Esophagus squamous epithelium (tissue), 5 donors: ENCODE measurements at regions not wholly inside any gene's neighbourhood (a gene's known extent, or its start where the extent isn't known, plus 50 kb on each side); places are given as distances from the start of the nearest gene placed in this dataset.

Experiments
- DNase-seq: peaks from one replicate; lab custom pipeline; 2025; lab: John Stamatoyannopoulos, UW
- H3K27ac ChIP-seq, 4 donors: fragments of 200-600 bp; sonication (generic); one replicate each; pipeline ENCODE4 v1.5.1; 2016 to 2019; ENCODE audit warnings: mild to moderate bottlenecking in 1 of 4
- H3K27me3 ChIP-seq, 4 donors: fragments of 200-600 bp; sonication (generic); 1 replicate in 3 of 4; 2 replicates in 1 of 4; pipeline versions ENCODE4 v1.5.1 to v1.6.0; 2017 to 2021; ENCODE audit warnings: antibody characterized with exemption in 1 of 4
- H3K36me3 ChIP-seq, 3 donors: fragments of 200-600 bp; sonication (generic); one replicate each; pipeline ENCODE4 v1.5.1; 2016 to 2019
- H3K4me1 ChIP-seq, 3 donors: fragments of 200-600 bp; sonication (generic); one replicate each; pipeline ENCODE4 v1.5.1; 2017 to 2019
- H3K4me3 ChIP-seq, 4 donors: fragments of 200-600 bp; sonication (generic); 1 replicate in 3 of 4; 2 replicates in 1 of 4; pipeline ENCODE4 v1.5.1; 2016 to 2019; ENCODE audit warnings: mild to moderate bottlenecking in 2 of 4, moderate library complexity in 1 of 4
- H3K9me3 ChIP-seq, 3 donors: fragments of 200-600 bp; sonication (generic); one replicate each; pipeline ENCODE4 v1.5.1; 2016 to 2019
- POLR2A ChIP-seq, 4 donors: fragments of 450-650 bp; IDR thresholded peaks; one replicate each; pipeline ENCODE4 v1.6.1; 2017; ENCODE audit warnings: antibody characterized with exemption in 4 of 4, mild to moderate bottlenecking in 4 of 4, moderate library complexity in 3 of 4
- WGBS, 2 donors: methylation state at CpG; one replicate each; pipeline ENCODE4 v1.1.5; 2018; 5-methylcytosine and 5-hydroxymethylcytosine counted together
- intact Hi-C: fragments of 100-400 bp; cut with DNase I; formaldehyde crosslinking; loops from one replicate; pipeline ENCODE4 v1.15.0; 2022
- TF ChIP-seq, protein P1 (sequence below), 6 experiments: fragments of 450-650 bp in 4 of 6; fragments of 200-600 bp in 2 of 6; sonication (generic) in 2 of 6; IDR thresholded peaks; one replicate each; pipeline ENCODE4 v1.5.1; 2016 to 2019; ENCODE audit warnings: antibody characterized with exemption in 6 of 6, mild to moderate bottlenecking in 4 of 6, moderate library complexity in 4 of 6
- donor health status: DM: yes; HTN: yes; CAD: no.

DNA sequence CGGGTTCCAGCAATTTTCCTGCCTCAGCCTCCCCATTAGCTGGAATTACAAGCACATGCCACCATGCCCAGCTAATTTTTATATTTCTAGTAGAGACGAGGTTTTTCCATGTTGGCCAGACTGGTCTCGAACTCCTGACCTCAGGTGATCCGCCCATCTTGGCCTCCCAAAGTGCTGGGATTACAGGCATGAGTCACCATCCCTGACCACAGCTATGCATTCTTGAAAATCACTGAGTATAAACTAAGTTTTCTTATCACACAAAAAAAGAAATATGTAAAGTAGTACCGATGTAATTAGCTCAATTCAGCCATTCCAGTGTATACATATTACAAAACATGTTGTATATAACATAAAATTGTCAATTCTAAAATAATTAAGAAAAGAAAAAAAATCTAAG is 232.7 kb downstream of the MBD2 start:
- no peak for TF ChIP-seq POLR2A (IDR thresholded peaks at IDR 0.05)
- TF ChIP-seq, protein P1, sequence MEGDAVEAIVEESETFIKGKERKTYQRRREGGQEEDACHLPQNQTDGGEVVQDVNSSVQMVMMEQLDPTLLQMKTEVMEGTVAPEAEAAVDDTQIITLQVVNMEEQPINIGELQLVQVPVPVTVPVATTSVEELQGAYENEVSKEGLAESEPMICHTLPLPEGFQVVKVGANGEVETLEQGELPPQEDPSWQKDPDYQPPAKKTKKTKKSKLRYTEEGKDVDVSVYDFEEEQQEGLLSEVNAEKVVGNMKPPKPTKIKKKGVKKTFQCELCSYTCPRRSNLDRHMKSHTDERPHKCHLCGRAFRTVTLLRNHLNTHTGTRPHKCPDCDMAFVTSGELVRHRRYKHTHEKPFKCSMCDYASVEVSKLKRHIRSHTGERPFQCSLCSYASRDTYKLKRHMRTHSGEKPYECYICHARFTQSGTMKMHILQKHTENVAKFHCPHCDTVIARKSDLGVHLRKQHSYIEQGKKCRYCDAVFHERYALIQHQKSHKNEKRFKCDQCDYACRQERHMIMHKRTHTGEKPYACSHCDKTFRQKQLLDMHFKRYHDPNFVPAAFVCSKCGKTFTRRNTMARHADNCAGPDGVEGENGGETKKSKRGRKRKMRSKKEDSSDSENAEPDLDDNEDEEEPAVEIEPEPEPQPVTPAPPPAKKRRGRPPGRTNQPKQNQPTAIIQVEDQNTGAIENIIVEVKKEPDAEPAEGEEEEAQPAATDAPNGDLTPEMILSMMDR (IDR thresholded peaks at IDR 0.05), result no peak
- H3K4me1 ChIP-seq, result no peaks in the 10 kb centered on the region
- no peak for DNase-seq
- WGBS, 2 donors, result 61 to 70% methylated on average over 5 of the region's 5 CpGs
- H3K27me3 ChIP-seq, result no peaks in the 10 kb centered on the region
- intact Hi-C loops, result no loop called here
- H3K9me3 ChIP-seq, result no peaks in the 10 kb centered on the region
- H3K4me3 ChIP-seq, result no peak overlapping the region
- no peak overlapping the region for H3K27ac ChIP-seq
- no peaks in the 10 kb centered on the region for H3K36me3 ChIP-seq

DNA sequence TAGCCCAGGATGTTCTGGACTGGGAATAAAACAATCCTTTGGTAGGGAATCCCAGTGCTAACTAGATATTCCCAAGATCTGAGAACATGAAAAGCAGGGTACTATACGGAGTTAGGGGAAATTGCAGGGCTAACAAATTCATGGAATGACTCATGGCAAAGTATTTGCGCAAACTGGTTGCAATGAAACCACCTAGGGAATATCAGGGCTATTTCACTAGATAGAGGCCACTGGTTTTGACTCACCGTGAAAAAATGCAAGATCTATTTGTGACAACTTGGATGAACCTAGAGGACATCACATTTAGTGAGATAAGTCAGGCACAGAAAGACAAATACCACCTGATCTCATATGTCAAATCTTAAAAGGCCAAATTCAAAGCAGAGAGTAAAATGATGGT is 233.3 kb downstream of the MBD2 start:
- intact Hi-C loops, result no loop called here
- Histone ChIP-seq H3K36me3 (no peaks in the 10 kb centered on the region), H3K9me3 (no peaks in the 10 kb centered on the region), H3K4me1 (no peaks in the 10 kb centered on the region), H3K27me3 (no peaks in the 10 kb centered on the region), H3K4me3 (no peak overlapping the region), H3K27ac (no peak overlapping the region)
- TF ChIP-seq POLR2A (IDR thresholded peaks at IDR 0.05), result no peak
- TF ChIP-seq, protein P1 (IDR thresholded peaks at IDR 0.05), result no peak
- WGBS, 2 donors, result 54 to 65% methylated on average over 3 of the region's 3 CpGs
- no peak for DNase-seq

DNA sequence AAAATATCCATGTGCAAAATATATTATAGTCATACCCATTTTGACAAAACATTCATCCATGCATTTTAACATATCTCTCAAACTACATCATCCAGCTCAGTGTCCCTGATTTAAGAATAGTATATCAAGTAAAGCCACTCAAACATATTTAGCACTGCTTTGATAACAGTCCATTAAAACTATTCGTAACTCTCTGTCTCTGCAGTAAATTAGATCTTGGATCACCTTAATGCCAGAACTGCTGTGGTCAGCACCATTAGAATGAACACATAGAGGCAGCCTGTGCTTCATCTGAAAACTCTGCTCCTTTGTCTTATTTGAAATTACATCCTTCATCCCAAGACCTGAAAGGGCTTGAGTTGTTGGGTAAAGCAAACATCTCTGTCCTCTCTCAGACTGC is 234.0 kb downstream of the MBD2 start:
- Histone ChIP-seq H3K36me3 (no peaks in the 10 kb centered on the region), H3K9me3 (no peaks in the 10 kb centered on the region), H3K27ac (no peak overlapping the region), H3K4me3 (no peak overlapping the region), H3K4me1 (no peaks in the 10 kb centered on the region), H3K27me3 (no peaks in the 10 kb centered on the region)
- DNase-seq, result no peak
- no peak for TF ChIP-seq POLR2A (IDR thresholded peaks at IDR 0.05)
- TF ChIP-seq, protein P1 (IDR thresholded peaks at IDR 0.05), result no peak
- 81 to 82% methylated on average over 1 of the region's 1 CpG for WGBS, 2 donors
- intact Hi-C loops, result no loop called here

DNA sequence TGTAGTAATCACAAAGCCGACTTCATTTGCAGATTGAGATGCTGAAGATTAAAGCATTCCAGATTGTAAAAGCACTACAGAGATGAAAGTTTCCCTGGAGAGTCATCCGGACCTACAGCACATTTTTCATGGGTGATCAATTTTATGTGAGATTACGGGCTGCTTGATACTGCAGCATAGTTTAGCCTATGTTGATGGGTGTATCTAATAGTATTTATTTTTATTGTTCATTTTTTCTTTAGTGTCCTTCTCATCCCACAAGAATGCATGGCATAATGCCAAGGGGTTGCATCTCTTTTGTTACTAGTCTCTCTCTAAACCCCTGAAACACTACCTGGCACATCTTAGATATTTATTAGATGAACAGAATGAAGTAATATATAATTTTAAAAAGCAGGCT is 240.4 kb downstream of the MBD2 start:
- Histone ChIP-seq H3K4me1 (no peaks in the 10 kb centered on the region), H3K27ac (no peak overlapping the region), H3K27me3 (no peaks in the 10 kb centered on the region), H3K9me3 (peaks cover 0 to 6% (median 0%) of the 10 kb centered on the region in 3 donors), H3K4me3 (no peak overlapping the region), H3K36me3 (no peaks in the 10 kb centered on the region)
- WGBS, 2 donors, result 76 to 82% methylated on average over 3 of the region's 3 CpGs
- intact Hi-C loops, result no loop called here
- DNase-seq, result no peak
- TF ChIP-seq, protein P1 (IDR thresholded peaks at IDR 0.05), result no peak
- TF ChIP-seq POLR2A (IDR thresholded peaks at IDR 0.05), result no peak

DNA sequence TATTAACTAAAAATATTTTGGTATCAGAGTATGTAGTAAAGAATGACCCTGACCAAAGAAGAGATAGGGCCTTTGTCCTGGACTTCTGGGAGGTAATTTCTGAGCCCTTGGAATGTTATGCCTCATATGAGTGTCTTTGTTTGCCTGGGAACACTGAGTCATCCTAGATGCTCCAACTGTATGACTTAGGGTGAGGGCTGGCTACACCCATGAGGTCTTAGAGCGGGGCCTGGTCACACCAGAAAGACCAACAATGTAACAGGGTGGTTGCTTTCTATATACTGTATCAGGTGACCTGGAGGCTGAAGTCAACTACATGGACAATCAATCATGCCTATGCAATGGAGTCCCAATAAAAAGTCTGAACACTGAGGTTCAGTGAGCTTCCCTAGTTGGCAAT is 253.1 kb downstream of the MBD2 start:
- no peak for DNase-seq
- 89 to 100% methylated on average over 1 of the region's 1 CpG for WGBS, 2 donors
- intact Hi-C loops, result no loop called here
- H3K36me3 ChIP-seq, result no peaks in the 10 kb centered on the region
- H3K27me3 ChIP-seq, result peaks cover 0 to 20% (median 0%) of the 10 kb centered on the region in 4 donors
- H3K4me1 ChIP-seq, result no peaks in the 10 kb centered on the region
- peaks cover 0 to 14% (median 6%) of the 10 kb centered on the region in 3 donors for H3K9me3 ChIP-seq
- TF ChIP-seq, protein P1 (IDR thresholded peaks at IDR 0.05), result no peak
- TF ChIP-seq POLR2A (IDR thresholded peaks at IDR 0.05), result no peak
- H3K4me3 ChIP-seq, result no peak overlapping the region
- no peak overlapping the region for H3K27ac ChIP-seq
